Right lobe of liver (tissue), 6 donors: ENCODE measurements at regions not wholly inside any gene's neighbourhood (a gene's known extent, or its start where the extent isn't known, plus 50 kb on each side); places are given as distances from the start of the nearest gene placed in this dataset.

Experiments used
- ATAC-seq, 4 donors: fragments of 200-7000 bp; cut with Tn5 transposase; one replicate each; pipeline ENCODE4 v1.9.1; 2020; ENCODE audit warnings: mild to moderate bottlenecking in 4 of 4, moderate library complexity in 4 of 4
- DNase-seq, 3 donors: peaks; one replicate each; pipeline ENCODE4 v3.0.0-alpha.2; 2020
- H3K27ac ChIP-seq, 3 donors: fragments of 200-600 bp; one replicate each; pipeline ENCODE4 v1.8.0; 2022
- H3K27me3 ChIP-seq, 2 donors: fragments of 200-600 bp; one replicate each; pipeline ENCODE4 v1.8.0; 2022
- H3K36me3 ChIP-seq, 4 donors: fragments of 200-600 bp; sonication (generic) in 1 of 4; one replicate each; pipeline versions ENCODE4 v1.5.1 to v1.8.0; 2017 to 2022; ENCODE audit warnings: control low read depth in 1 of 4
- H3K4me1 ChIP-seq, 4 donors: fragments of 200-600 bp; sonication (generic) in 1 of 4; one replicate each; pipeline versions ENCODE4 v1.5.1 to v1.8.0; 2017 to 2022; ENCODE audit warnings: control low read depth in 1 of 4
- H3K4me3 ChIP-seq, 3 donors: fragments of 200-600 bp; one replicate each; pipeline ENCODE4 v1.8.0; 2022
- H3K9me3 ChIP-seq, 4 donors: fragments of 200-600 bp; sonication (generic) in 1 of 4; one replicate each; pipeline versions ENCODE4 v1.5.1 to v1.8.0; 2017 to 2022; ENCODE audit warnings: control low read depth in 1 of 4
- POLR2A ChIP-seq: fragments of 450-650 bp; IDR thresholded peaks from one replicate; pipeline ENCODE4 v1.6.1; 2017; ENCODE audit warnings: antibody characterized with exemption, mild to moderate bottlenecking
- WGBS: methylation state at CpG from one replicate; pipeline ENCODE4 v1.1.6; 2018; ENCODE audit warnings: low coverage, low lambda C conversion rate; ENCODE audit not compliant: insufficient coverage; ENCODE audit errors: missing lambda C conversion rate; 5-methylcytosine and 5-hydroxymethylcytosine counted together
- intact Hi-C, 2 donors: fragments of 100-400 bp; cut with DNase I; formaldehyde crosslinking; loops; one replicate each; pipeline versions ENCODE4 v1.11.2 to v1.14.1; 2022
- TF ChIP-seq, protein P1 (sequence below), 4 donors: fragments of 200-600 bp in 3 of 4; fragments of 450-650 bp in 1 of 4; IDR thresholded peaks; one replicate each; pipeline versions ENCODE4 v1.5.1 to v1.8.0; 2016 to 2022; ENCODE audit warnings: antibody characterized with exemption in 4 of 4, mild to moderate bottlenecking in 2 of 4
- donor health status: DM: no; HTN: yes; CAD: no.
- donor health status: DM: no; HTN: no; CAD: no.
- donor health status: DM: no; HTN: no; CAD: no.
- donor health status: DM: no; HTN: yes; CAD: no.
- donor health status: DM: no; HTN: yes; CAD: no.

GRCh38 chr5:29307478-29307877 lies 1886.0 kb upstream of the CDH6 start:
- Histone ChIP-seq H3K27ac (no peak overlapping the region), H3K4me3 (no peak overlapping the region), H3K9me3 (no peaks in the 10 kb centered on the region), H3K27me3 (no peaks in the 10 kb centered on the region), H3K36me3 (no peaks in the 10 kb centered on the region), H3K4me1 (no peaks in the 10 kb centered on the region)
- TF ChIP-seq, protein P1, sequence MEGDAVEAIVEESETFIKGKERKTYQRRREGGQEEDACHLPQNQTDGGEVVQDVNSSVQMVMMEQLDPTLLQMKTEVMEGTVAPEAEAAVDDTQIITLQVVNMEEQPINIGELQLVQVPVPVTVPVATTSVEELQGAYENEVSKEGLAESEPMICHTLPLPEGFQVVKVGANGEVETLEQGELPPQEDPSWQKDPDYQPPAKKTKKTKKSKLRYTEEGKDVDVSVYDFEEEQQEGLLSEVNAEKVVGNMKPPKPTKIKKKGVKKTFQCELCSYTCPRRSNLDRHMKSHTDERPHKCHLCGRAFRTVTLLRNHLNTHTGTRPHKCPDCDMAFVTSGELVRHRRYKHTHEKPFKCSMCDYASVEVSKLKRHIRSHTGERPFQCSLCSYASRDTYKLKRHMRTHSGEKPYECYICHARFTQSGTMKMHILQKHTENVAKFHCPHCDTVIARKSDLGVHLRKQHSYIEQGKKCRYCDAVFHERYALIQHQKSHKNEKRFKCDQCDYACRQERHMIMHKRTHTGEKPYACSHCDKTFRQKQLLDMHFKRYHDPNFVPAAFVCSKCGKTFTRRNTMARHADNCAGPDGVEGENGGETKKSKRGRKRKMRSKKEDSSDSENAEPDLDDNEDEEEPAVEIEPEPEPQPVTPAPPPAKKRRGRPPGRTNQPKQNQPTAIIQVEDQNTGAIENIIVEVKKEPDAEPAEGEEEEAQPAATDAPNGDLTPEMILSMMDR (IDR thresholded peaks at IDR 0.05) = no peak
- TF ChIP-seq POLR2A = no peak
- WGBS = 35% methylated on average over 3 of the region's 3 CpGs
- intact Hi-C loops = no loop called here
- no peak for DNase-seq
- ATAC-seq = no peak

DNA sequence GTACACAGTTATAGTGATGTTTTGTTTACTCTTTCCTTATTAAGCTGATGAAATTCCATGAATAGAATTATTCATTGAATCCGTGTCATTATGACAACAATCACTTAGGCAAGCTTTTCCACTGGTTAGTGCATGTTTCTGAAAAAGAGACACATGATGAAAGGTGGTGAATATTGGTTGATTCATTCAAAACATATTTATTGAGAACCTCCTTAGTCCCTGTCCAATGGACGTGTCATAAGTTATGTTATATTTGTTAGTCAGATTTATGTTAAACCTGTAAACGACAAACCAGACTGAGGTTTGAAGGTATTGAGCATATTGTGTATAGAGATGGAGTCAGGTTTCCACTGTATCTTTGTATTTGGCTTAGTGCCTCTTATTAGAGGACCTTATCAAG lies 1888.9 kb upstream of the CDH6 start:
- no peak overlapping the region for H3K4me3 ChIP-seq
- WGBS = 46% methylated on average over 3 of the region's 3 CpGs
- no peaks in the 10 kb centered on the region for H3K36me3 ChIP-seq
- H3K4me1 ChIP-seq = no peaks in the 10 kb centered on the region
- intact Hi-C loops = no loop called here
- no peaks in the 10 kb centered on the region for H3K27me3 ChIP-seq
- DNase-seq (no peak), ATAC-seq (no peak)
- H3K9me3 ChIP-seq = no peaks in the 10 kb centered on the region
- TF ChIP-seq, protein P1 (IDR thresholded peaks at IDR 0.05) = no peak
- TF ChIP-seq POLR2A = no peak
- no peak overlapping the region for H3K27ac ChIP-seq

DNA sequence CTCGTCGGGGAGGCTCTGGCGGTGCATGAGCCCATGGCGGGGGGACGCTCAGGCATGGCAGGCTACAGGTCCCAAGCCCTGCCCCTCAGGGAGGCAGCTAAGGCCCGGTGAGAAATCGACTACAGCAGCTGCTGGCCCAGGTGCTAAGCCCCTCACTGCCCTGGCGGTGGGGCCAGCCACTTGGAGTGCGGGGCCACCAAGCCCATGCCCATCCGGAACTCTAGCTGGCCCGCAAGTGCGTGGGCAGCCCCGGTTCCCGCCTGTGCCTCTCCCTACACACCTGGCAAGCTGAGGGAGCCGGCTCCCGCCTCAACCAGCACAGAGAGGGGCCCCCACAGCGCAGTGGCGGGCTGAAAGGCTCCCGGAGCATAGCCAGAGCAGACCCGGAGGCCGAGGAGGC lies 1896.9 kb upstream of the CDH6 start:
- intact Hi-C loops = no loop called here
- no peaks in the 10 kb centered on the region for H3K9me3 ChIP-seq

DNA sequence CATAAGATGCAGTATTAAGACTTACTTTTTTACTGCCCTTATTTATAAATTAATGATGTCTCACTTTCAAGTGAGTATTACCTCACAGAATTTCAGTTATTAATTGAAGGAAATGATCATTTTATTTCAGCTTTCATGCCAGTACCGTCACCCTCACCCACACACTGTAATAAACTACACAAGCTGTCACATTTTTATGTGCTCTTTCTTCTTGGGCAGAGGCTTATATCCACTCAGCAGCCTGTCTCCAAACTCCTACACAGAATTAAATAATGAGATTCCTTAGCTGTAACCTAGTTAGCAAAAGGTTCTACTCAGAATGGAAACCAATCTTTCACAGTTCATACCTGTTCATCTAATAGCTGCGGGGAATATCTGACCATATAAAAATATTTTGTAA lies 1915.8 kb upstream of the CDH6 start:
- no peak for TF ChIP-seq POLR2A
- TF ChIP-seq, protein P1 (IDR thresholded peaks at IDR 0.05) = no peak
- Histone ChIP-seq H3K27me3 (no peaks in the 10 kb centered on the region), H3K27ac (no peak overlapping the region), H3K4me1 (no peaks in the 10 kb centered on the region), H3K36me3 (no peaks in the 10 kb centered on the region), H3K9me3 (no peaks in the 10 kb centered on the region), H3K4me3 (no peak overlapping the region)
- intact Hi-C loops = no loop called here
- DNase-seq (no peak), ATAC-seq (no peak)
- WGBS = 42% methylated on average over 2 of the region's 2 CpGs

More for the DNA sequence above, 1896.9 kb upstream of the CDH6 start:
- ATAC-seq = peak in 1 of 4 donors; percentile 12
- H3K4me3 ChIP-seq = no peak overlapping the region
- H3K27me3 ChIP-seq = no peaks in the 10 kb centered on the region
- WGBS = 83% methylated on average over 7 of the region's 21 CpGs
- no peak overlapping the region for H3K27ac ChIP-seq
- peak in 1 of 3 donors; percentile 43 for DNase-seq
- TF ChIP-seq, protein P1 (IDR thresholded peaks at IDR 0.05) = no peak
- TF ChIP-seq POLR2A = no peak
- H3K4me1 ChIP-seq = no peaks in the 10 kb centered on the region
- H3K36me3 ChIP-seq = no peaks in the 10 kb centered on the region

DNA sequence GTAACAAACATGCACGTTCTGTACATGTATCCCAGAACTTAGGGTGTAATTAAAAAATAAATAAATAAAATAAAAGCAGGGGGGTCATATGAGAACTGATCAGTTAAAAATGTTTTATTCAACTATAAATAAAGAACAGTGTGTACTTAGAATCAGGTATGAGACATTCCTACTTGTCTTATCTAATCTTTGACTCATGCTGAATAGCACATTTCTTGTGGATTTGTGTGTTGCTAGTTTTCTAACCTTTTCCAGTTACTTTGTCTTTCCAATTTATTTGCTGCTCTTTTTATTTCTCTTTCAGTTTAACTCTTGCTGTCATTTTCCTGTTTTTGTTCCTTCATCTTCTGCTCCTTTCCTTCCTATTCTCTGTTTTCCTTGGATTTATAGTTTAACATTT lies 1917.1 kb upstream of the CDH6 start:
- H3K4me1 ChIP-seq = no peaks in the 10 kb centered on the region
- no peak overlapping the region for H3K27ac ChIP-seq
- TF ChIP-seq, protein P1 (IDR thresholded peaks at IDR 0.05) = no peak
- TF ChIP-seq POLR2A = no peak
- ATAC-seq = no peak
- no peak for DNase-seq
- WGBS = 86% methylated on average over 1 of the region's 1 CpG
- intact Hi-C loops = no loop called here
- H3K27me3 ChIP-seq = no peaks in the 10 kb centered on the region
- no peak overlapping the region for H3K4me3 ChIP-seq
- no peaks in the 10 kb centered on the region for H3K9me3 ChIP-seq
- no peaks in the 10 kb centered on the region for H3K36me3 ChIP-seq
